ENCODE measurements at regions not wholly inside any gene's neighbourhood (a gene's known extent, or its start where the extent isn't known, plus 50 kb on each side); places are given as distances from the start of the nearest gene placed in this dataset.

DNA sequence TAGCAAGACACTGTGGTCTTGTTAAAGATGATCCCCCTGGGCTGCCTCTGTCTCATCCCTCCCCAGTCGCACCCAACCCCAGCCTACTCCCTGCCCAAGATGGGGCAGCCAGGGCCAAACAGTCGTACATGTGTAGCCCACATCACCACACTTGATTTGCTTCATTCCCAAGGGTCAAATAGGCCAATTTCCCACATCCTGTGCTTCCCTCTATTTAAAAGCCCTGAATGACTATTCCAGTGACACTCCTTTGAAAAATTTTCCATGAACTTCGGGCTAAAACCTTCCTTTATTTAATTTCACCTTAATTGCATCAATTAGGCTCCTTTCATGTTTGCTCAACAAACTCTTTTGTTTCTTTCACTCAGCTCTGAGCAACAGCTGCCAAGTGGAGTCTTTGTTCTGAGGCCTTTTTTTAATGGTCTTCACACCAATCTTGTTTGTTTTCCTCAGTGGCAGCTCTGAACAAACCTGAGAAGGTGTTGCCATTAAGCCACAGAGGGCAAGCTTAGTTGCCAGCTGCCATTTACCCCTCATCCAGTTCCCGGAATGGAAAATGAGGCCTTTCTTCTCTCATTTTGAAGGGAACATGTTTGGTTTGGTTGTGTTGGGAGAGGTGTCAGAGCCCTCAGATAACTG, 126.9 kb downstream of the APIP start:
- no peak for FAIRE-seq
- Histone ChIP-seq H3K9ac (ENCODE audit: low read length) (no peak overlapping the region), H3K4me1 (ENCODE audit: insufficient read depth, low read length) (no peaks in the 10 kb centered on the region), H3K27ac (ENCODE audit: low read depth, low read length) (no peak overlapping the region), H3K79me2 (ENCODE audit: insufficient read depth, low read length) (no peaks in the 10 kb centered on the region), H3K9me3 (ENCODE audit: insufficient read depth, low read depth, low read length) (no peaks in the 10 kb centered on the region), H3K4me3 (ENCODE audit: insufficient read depth, low read depth, low read length) (no peak overlapping the region), H4K20me1 (ENCODE audit: insufficient read depth, low read length) (no peaks in the 10 kb centered on the region), H2AFZ (ENCODE audit: low read depth, low read length) (no peak overlapping the region), H3K36me3 (ENCODE audit: insufficient read depth, low read length) (no peaks in the 10 kb centered on the region), H3K4me2 (ENCODE audit: low read length) (no peak overlapping the region), H3K27me3 (ENCODE audit: insufficient read depth, low read length) (no peaks in the 10 kb centered on the region)
- Mint-ChIP-seq H3K36me3 (ENCODE audit: low read depth, unreplicated experiment) (peaks cover 1% of the 10 kb centered on the region), H3K27ac (ENCODE audit: unreplicated experiment) (no peak overlapping the region), H3K27me3 (ENCODE audit: low read depth, unreplicated experiment) (peaks cover 2% of the 10 kb centered on the region), H3K9me3 (ENCODE audit: unreplicated experiment) (peaks cover 7% of the 10 kb centered on the region), H3K4me3 (ENCODE audit: unreplicated experiment) (no peak overlapping the region), H3K4me1 (ENCODE audit: low read depth, unreplicated experiment) (no peaks in the 10 kb centered on the region)
- no peak for DNase-seq (ENCODE audit: low read depth)
- no peak for TF ChIP-seq CTCF (IDR thresholded peaks at IDR 0.05; ENCODE audit: insufficient read depth, low read depth, low read length)
- TF ChIP-seq EZH2 (IDR thresholded peaks at IDR 0.05; ENCODE audit: insufficient read depth, low read length): no peak

- Histone ChIP-seq H3K9ac (ENCODE audit: low read length) (no peak overlapping the region), H3K27ac (ENCODE audit: low read depth, low read length) (no peak overlapping the region), H3K9me3 (ENCODE audit: insufficient read depth, low read depth, low read length) (no peaks in the 10 kb centered on the region), H2AFZ (ENCODE audit: low read depth, low read length) (no peak overlapping the region), H4K20me1 (ENCODE audit: insufficient read depth, low read length) (no peaks in the 10 kb centered on the region), H3K4me1 (ENCODE audit: insufficient read depth, low read length) (no peaks in the 10 kb centered on the region), H3K4me3 (ENCODE audit: insufficient read depth, low read depth, low read length) (no peak overlapping the region), H3K4me2 (ENCODE audit: low read length) (no peak overlapping the region), H3K79me2 (ENCODE audit: insufficient read depth, low read length) (no peaks in the 10 kb centered on the region), H3K36me3 (ENCODE audit: insufficient read depth, low read length) (no peaks in the 10 kb centered on the region), H3K27me3 (ENCODE audit: insufficient read depth, low read length) (no peaks in the 10 kb centered on the region)
- Mint-ChIP-seq H3K27me3 (ENCODE audit: low read depth, unreplicated experiment) (peaks cover 2% of the 10 kb centered on the region), H3K36me3 (ENCODE audit: low read depth, unreplicated experiment) (peaks cover 1% of the 10 kb centered on the region), H3K27ac (ENCODE audit: unreplicated experiment) (no peak overlapping the region), H3K9me3 (ENCODE audit: unreplicated experiment) (peaks cover 7% of the 10 kb centered on the region), H3K4me1 (ENCODE audit: low read depth, unreplicated experiment) (no peaks in the 10 kb centered on the region), H3K4me3 (ENCODE audit: unreplicated experiment) (no peak overlapping the region)
- TF ChIP-seq CTCF (IDR thresholded peaks at IDR 0.05; ENCODE audit: insufficient read depth, low read depth, low read length) (no peak), EZH2 (IDR thresholded peaks at IDR 0.05; ENCODE audit: insufficient read depth, low read length) (no peak)
- no peak for DNase-seq (ENCODE audit: low read depth)
- no peak for FAIRE-seq
Observed at GRCh38 chr11:34788642-34789041, 127.5 kb downstream of the APIP start.

GRCh38 chr11:34787895-34788294, 128.3 kb downstream of the APIP start:
- peaks cover under 1% of the 10 kb centered on the region for H3K27me3 Mint-ChIP-seq (ENCODE audit: low read depth, unreplicated experiment)
- Histone ChIP-seq H3K79me2 (ENCODE audit: insufficient read depth, low read length) (no peaks in the 10 kb centered on the region), H3K27me3 (ENCODE audit: insufficient read depth, low read length) (no peaks in the 10 kb centered on the region), H3K9me3 (ENCODE audit: insufficient read depth, low read depth, low read length) (no peaks in the 10 kb centered on the region), H3K9ac (ENCODE audit: low read length) (no peak overlapping the region), H2AFZ (ENCODE audit: low read depth, low read length) (no peak overlapping the region), H3K4me2 (ENCODE audit: low read length) (no peak overlapping the region), H3K4me3 (ENCODE audit: insufficient read depth, low read depth, low read length) (no peak overlapping the region), H3K4me1 (ENCODE audit: insufficient read depth, low read length) (no peaks in the 10 kb centered on the region), H4K20me1 (ENCODE audit: insufficient read depth, low read length) (no peaks in the 10 kb centered on the region), H3K36me3 (ENCODE audit: insufficient read depth, low read length) (no peaks in the 10 kb centered on the region), H3K27ac (ENCODE audit: low read depth, low read length) (no peak overlapping the region)
- H3K9me3 Mint-ChIP-seq (ENCODE audit: unreplicated experiment): peaks cover 7% of the 10 kb centered on the region
- FAIRE-seq (no peak), DNase-seq (ENCODE audit: low read depth) (no peak)
- H3K27ac Mint-ChIP-seq (ENCODE audit: unreplicated experiment): no peak overlapping the region
- H3K4me3 Mint-ChIP-seq (ENCODE audit: unreplicated experiment): no peak overlapping the region
- no peak for TF ChIP-seq CTCF (IDR thresholded peaks at IDR 0.05; ENCODE audit: insufficient read depth, low read depth, low read length)
- TF ChIP-seq EZH2 (IDR thresholded peaks at IDR 0.05; ENCODE audit: insufficient read depth, low read length): no peak
- H3K4me1 Mint-ChIP-seq (ENCODE audit: low read depth, unreplicated experiment): no peaks in the 10 kb centered on the region
- peaks cover 1% of the 10 kb centered on the region for H3K36me3 Mint-ChIP-seq (ENCODE audit: low read depth, unreplicated experiment)

Data from astrocyte (in vitro differentiated cells and primary cell).